Naive B cell (primary cell): ENCODE measurements at regions not wholly inside any gene's neighbourhood (a gene's known extent, or its start where the extent isn't known, plus 50 kb on each side); places are given as distances from the start of the nearest gene placed in this dataset.
A peak's percentile ranks its signal among the peaks of the same experiment; 100 is the strongest.

ENCODE experiments used
- ATAC-seq, 2 donors: fragments of 150-1000 bp; cut with Tn5 transposase; 2 replicates each; pipeline ENCODE4 v1.10.0; 2021; ENCODE audit warnings: low read depth in 2 of 2, mild to moderate bottlenecking in 2 of 2, moderate library complexity in 2 of 2
- DNase-seq: peaks from one replicate; pipeline ENCODE4 v3.0.0; 2022
- H3K27ac Mint-ChIP-seq, 6 donors: one replicate each; pipeline ENCODE4 v1.8.0; 2020 to 2022; ENCODE audit warnings: mild to moderate bottlenecking in 6 of 6, mixed read lengths in 6 of 6, moderate library complexity in 5 of 6, inconsistent platforms in 2 of 6
- H3K27me3 Mint-ChIP-seq, 3 donors: one replicate each; pipeline ENCODE4 v1.8.0; 2021 to 2022; ENCODE audit warnings: mixed read lengths in 3 of 3, mild to moderate bottlenecking in 1 of 3
- H3K36me3 Mint-ChIP-seq, 2 donors: one replicate each; pipeline ENCODE4 v1.8.0; 2020 to 2022; ENCODE audit warnings: mixed read lengths in 2 of 2, inconsistent platforms in 1 of 2, mild to moderate bottlenecking in 1 of 2
- H3K4me1 Mint-ChIP-seq, 3 donors: one replicate each; pipeline ENCODE4 v1.8.0; 2020 to 2022; ENCODE audit warnings: mixed read lengths in 3 of 3, inconsistent platforms in 1 of 3, mild to moderate bottlenecking in 1 of 3, moderate library complexity in 1 of 3
- H3K4me3 Mint-ChIP-seq, 8 donors: one replicate each; pipeline ENCODE4 v1.8.0; 2020 to 2022; ENCODE audit warnings: mild to moderate bottlenecking in 8 of 8, mixed read lengths in 8 of 8, moderate library complexity in 8 of 8, inconsistent platforms in 2 of 8
- H3K9me3 Mint-ChIP-seq, 7 donors: one replicate each; pipeline ENCODE4 v1.8.0; 2020 to 2022; ENCODE audit warnings: mixed read lengths in 7 of 7, mild to moderate bottlenecking in 5 of 7, inconsistent platforms in 2 of 7, moderate library complexity in 1 of 7

GRCh38 chr21:36636016-36636415, 62.9 kb upstream of the SIM2 start:
- Mint-ChIP-seq H3K27ac (no peak overlapping the region), H3K4me1 (no peaks in the 10 kb centered on the region), H3K36me3 (peaks cover 10 to 16% of the 10 kb centered on the region in 2 donors), H3K27me3 (peaks cover 2 to 15% (median 11%) of the 10 kb centered on the region in 3 donors), H3K4me3 (no peak overlapping the region), H3K9me3 (peaks cover 5 to 44% (median 20%) of the 10 kb centered on the region in 7 donors)
- DNase-seq (no peak), ATAC-seq (no peak)

- no peak overlapping the region for H3K4me3 Mint-ChIP-seq
- H3K4me1 Mint-ChIP-seq = no peaks in the 10 kb centered on the region
- no peak for DNase-seq
- ATAC-seq = no peak
- peaks cover 10 to 16% of the 10 kb centered on the region in 2 donors for H3K36me3 Mint-ChIP-seq
- peaks cover 5 to 19% (median 11%) of the 10 kb centered on the region in 3 donors for H3K27me3 Mint-ChIP-seq
- H3K9me3 Mint-ChIP-seq = peaks cover 5 to 44% (median 20%) of the 10 kb centered on the region in 7 donors
- H3K27ac Mint-ChIP-seq = no peak overlapping the region
Measured at GRCh38 chr21:36636439-36636838, 62.5 kb upstream of the SIM2 start.

GRCh38 chr21:36639769-36640168, 59.1 kb upstream of the SIM2 start:
- Mint-ChIP-seq H3K27ac (no peak overlapping the region), H3K27me3 (peaks cover 5 to 27% (median 18%) of the 10 kb centered on the region in 3 donors), H3K4me3 (peak overlapping the region in 1 of 8 donors; percentile 38), H3K9me3 (peaks cover 5 to 39% (median 15%) of the 10 kb centered on the region in 7 donors), H3K36me3 (peaks cover 10 to 16% of the 10 kb centered on the region in 2 donors), H3K4me1 (no peaks in the 10 kb centered on the region)
- ATAC-seq (no peak), DNase-seq (no peak)

DNA sequence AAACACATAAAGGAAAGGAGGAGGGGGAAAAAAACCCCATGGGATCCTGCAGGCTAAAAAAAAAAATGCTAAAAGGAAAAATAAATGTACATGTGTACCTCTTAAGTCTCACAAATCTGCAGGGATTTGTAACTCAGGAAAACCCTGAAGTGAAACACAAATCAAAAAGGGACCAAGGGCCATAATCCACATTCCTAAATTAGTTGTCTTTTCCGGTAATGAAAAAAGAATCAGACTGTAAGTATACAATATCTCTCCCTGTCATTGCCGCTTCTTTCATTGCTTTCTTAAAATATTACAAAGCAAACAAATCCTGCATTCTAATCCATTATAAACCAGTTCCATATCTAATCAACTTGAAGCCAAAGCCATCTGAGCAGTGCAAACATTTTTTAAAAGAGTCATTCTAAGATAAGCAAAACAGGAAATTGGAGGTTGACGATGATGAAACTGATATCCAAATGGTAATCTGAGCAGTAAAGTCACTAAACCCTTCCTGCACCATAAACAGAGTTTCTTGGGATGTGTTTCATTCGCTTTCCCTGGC, 58.7 kb upstream of the SIM2 start:
- H3K27me3 Mint-ChIP-seq = peaks cover 5 to 27% (median 18%) of the 10 kb centered on the region in 3 donors
- H3K36me3 Mint-ChIP-seq = peaks cover 10 to 16% of the 10 kb centered on the region in 2 donors
- no peak overlapping the region for H3K27ac Mint-ChIP-seq
- H3K9me3 Mint-ChIP-seq = peaks cover 5 to 38% (median 15%) of the 10 kb centered on the region in 7 donors
- ATAC-seq (no peak), DNase-seq (no peak)
- H3K4me1 Mint-ChIP-seq = no peaks in the 10 kb centered on the region
- peak overlapping the region in 1 of 8 donors; percentile 38 for H3K4me3 Mint-ChIP-seq

GRCh38 chr21:36640721-36641244, 58.1 kb upstream of the SIM2 start:
- no peak overlapping the region for H3K4me3 Mint-ChIP-seq
- H3K4me1 Mint-ChIP-seq = no peaks in the 10 kb centered on the region
- ATAC-seq = no peak
- peaks cover 5 to 32% (median 15%) of the 10 kb centered on the region in 7 donors for H3K9me3 Mint-ChIP-seq
- H3K27me3 Mint-ChIP-seq = peaks cover 7 to 27% (median 15%) of the 10 kb centered on the region in 3 donors
- no peak for DNase-seq
- no peak overlapping the region for H3K27ac Mint-ChIP-seq
- peaks cover 10 to 16% of the 10 kb centered on the region in 2 donors for H3K36me3 Mint-ChIP-seq

DNA sequence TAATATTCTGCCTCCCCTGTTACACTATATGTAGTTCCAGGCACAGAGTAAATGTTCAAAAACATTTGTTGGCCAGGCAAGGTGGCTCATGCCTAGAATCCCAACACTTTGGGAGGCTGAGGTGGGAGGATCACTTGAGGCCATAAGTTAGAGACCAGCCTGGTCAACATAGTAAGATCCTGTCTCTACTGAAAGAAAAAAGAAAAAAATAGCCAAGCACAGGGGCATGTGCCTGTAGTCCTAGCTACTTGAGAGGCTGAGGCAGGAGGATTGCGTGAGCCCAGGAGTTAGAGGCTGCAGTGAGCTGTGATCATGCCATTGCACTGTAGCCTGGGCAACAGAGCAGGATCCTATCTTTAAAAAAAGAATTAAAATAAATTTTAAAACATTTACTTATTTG, 57.6 kb upstream of the SIM2 start:
- DNase-seq = no peak
- no peak for ATAC-seq
- Mint-ChIP-seq H3K27me3 (peaks cover 11 to 27% (median 17%) of the 10 kb centered on the region in 3 donors), H3K27ac (no peak overlapping the region), H3K4me1 (no peaks in the 10 kb centered on the region), H3K4me3 (no peak overlapping the region), H3K36me3 (peaks cover 8 to 14% of the 10 kb centered on the region in 2 donors), H3K9me3 (peaks cover 5 to 27% (median 10%) of the 10 kb centered on the region in 7 donors)

- ATAC-seq (no peak), DNase-seq (no peak)
- H3K36me3 Mint-ChIP-seq = peaks cover 3 to 8% of the 10 kb centered on the region in 2 donors
- peaks cover 3 to 21% (median 5%) of the 10 kb centered on the region in 7 donors for H3K9me3 Mint-ChIP-seq
- H3K4me1 Mint-ChIP-seq = no peaks in the 10 kb centered on the region
- no peak overlapping the region for H3K4me3 Mint-ChIP-seq
- peaks cover 14 to 27% (median 17%) of the 10 kb centered on the region in 3 donors for H3K27me3 Mint-ChIP-seq
- no peak overlapping the region for H3K27ac Mint-ChIP-seq
Measured at GRCh38 chr21:36641886-36642285, 57.0 kb upstream of the SIM2 start.

DNA sequence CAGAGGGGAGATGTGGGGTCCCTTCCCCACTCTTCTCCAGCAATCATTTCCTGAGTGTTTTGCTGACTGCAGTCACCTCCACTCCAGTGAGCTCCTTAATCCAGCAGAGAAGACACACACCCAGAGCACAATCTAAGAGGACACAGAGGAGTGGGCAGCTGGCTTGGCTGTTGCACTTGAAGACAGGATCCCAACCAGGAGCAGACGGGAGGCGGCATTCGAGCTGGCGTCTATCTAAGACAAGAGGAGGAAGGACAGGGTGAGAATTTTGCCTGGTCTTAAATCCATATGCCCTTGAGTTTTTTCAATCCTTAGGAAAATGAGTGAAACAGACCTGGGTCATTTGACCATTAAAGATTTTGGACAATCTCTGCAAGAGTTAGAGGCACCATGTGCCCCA, 56.1 kb upstream of the SIM2 start:
- peaks cover 0 to 12% (median 4%) of the 10 kb centered on the region in 7 donors for H3K9me3 Mint-ChIP-seq
- no peak overlapping the region for H3K4me3 Mint-ChIP-seq
- DNase-seq = no peak
- H3K27me3 Mint-ChIP-seq = peaks cover 20 to 32% (median 22%) of the 10 kb centered on the region in 3 donors
- no peaks in the 10 kb centered on the region for H3K36me3 Mint-ChIP-seq
- no peaks in the 10 kb centered on the region for H3K4me1 Mint-ChIP-seq
- no peak overlapping the region for H3K27ac Mint-ChIP-seq
- no peak for ATAC-seq

- ATAC-seq (no peak), DNase-seq (no peak)
- H3K27me3 Mint-ChIP-seq = peaks cover 22 to 37% (median 24%) of the 10 kb centered on the region in 3 donors
- no peaks in the 10 kb centered on the region for H3K36me3 Mint-ChIP-seq
- peaks cover 0 to 8% (median 4%) of the 10 kb centered on the region in 7 donors for H3K9me3 Mint-ChIP-seq
- no peaks in the 10 kb centered on the region for H3K4me1 Mint-ChIP-seq
- no peak overlapping the region for H3K4me3 Mint-ChIP-seq
- no peak overlapping the region for H3K27ac Mint-ChIP-seq
Measured at GRCh38 chr21:36643374-36644250, 55.3 kb upstream of the SIM2 start.

GRCh38 chr21:36646011-36646410, 52.9 kb upstream of the SIM2 start:
- H3K36me3 Mint-ChIP-seq = no peaks in the 10 kb centered on the region
- peaks cover 15 to 32% (median 24%) of the 10 kb centered on the region in 3 donors for H3K27me3 Mint-ChIP-seq
- DNase-seq (no peak), ATAC-seq (no peak)
- peaks cover 0 to 5% (median 2%) of the 10 kb centered on the region in 7 donors for H3K9me3 Mint-ChIP-seq
- H3K4me3 Mint-ChIP-seq = no peak overlapping the region
- no peak overlapping the region for H3K27ac Mint-ChIP-seq
- no peaks in the 10 kb centered on the region for H3K4me1 Mint-ChIP-seq

DNA sequence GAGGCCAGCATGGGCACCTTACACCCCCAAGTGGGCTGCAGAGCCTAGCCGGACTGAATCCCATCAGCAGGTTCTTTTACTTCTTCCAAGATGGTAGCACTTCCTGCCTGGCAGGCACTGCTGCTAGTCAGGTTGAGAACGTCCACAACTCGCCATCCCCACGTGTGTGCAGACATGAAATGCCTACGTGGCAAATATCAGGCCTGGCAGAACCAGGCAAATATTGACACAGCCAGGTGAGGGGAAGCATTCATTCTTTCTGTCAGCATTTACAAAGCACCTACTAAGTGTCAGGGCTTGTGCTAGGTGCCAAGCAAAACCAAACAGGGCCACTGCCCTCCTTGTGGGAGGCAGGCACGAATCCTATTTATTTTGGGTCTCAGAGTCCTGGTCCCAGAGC, 52.3 kb upstream of the SIM2 start:
- DNase-seq (no peak), ATAC-seq (no peak)
- H3K27ac Mint-ChIP-seq = no peak overlapping the region
- peaks cover 15 to 34% (median 23%) of the 10 kb centered on the region in 3 donors for H3K27me3 Mint-ChIP-seq
- no peak overlapping the region for H3K4me3 Mint-ChIP-seq
- peaks cover 0 to 9% (median 3%) of the 10 kb centered on the region in 7 donors for H3K9me3 Mint-ChIP-seq
- H3K36me3 Mint-ChIP-seq = no peaks in the 10 kb centered on the region
- no peaks in the 10 kb centered on the region for H3K4me1 Mint-ChIP-seq

DNA sequence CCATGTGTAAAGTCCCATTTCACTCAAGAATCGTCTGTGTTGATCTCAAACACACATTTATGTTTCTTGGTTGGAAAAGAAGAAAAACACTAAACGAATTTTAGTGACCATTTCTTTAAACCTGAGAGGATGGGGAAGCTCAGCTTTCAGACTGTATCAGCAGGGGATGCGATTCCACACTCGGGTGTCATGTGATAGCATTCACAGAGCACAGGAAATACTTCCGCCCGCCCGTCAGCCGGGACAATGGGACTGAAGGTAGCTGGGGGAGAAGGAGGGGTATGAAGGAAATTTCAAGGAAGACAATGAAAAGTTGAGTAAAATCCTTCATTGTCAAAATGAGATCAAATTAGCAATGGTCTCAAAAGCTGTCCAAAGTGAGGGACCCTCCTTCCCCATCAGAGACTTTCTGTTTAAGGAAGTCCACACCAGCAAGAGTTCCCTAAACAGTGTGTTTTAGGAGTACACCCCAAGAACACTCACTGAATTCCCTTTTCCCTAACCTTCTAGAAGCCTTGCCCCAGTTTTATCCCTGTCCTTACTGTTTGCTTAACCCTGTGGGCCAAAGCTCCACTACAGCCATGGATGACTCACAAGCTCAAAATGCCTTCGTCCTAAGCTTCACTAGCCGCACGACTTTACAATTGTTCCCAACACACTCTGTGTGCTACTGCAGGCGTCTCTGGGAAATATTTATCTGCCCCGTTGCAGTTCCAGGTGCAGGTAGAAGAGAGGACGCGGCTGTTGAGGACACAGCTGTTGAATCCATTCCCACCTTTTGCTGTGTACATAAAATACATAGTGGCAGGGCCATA, 51.4 kb upstream of the SIM2 start:
- H3K36me3 Mint-ChIP-seq = no peaks in the 10 kb centered on the region
- no peak for ATAC-seq
- no peaks in the 10 kb centered on the region for H3K4me1 Mint-ChIP-seq
- no peak overlapping the region for H3K4me3 Mint-ChIP-seq
- H3K27me3 Mint-ChIP-seq = peaks cover 15 to 32% (median 23%) of the 10 kb centered on the region in 3 donors
- no peak for DNase-seq
- no peak overlapping the region for H3K27ac Mint-ChIP-seq
- peaks cover 0 to 9% (median 4%) of the 10 kb centered on the region in 7 donors for H3K9me3 Mint-ChIP-seq
